Colonic mucosa (tissue), 4 donors: ENCODE measurements at regions not wholly inside any gene's neighbourhood (a gene's known extent, or its start where the extent isn't known, plus 50 kb on each side); places are given as distances from the start of the nearest gene placed in this dataset.
"Not testable (repeated sequence)": the region's sequence is repeated elsewhere in the genome, so short reads cannot be mapped to it uniquely, and the experiment has no call there.

Experiments used
- DNase-seq: peaks from one replicate; pipeline ENCODE4 v3.0.0-alpha.2; 2020
- H3K27ac ChIP-seq: fragments of 200-600 bp; one replicate; pipeline ENCODE4 v1.8.0; 2021
- H3K27me3 ChIP-seq: fragments of 200-600 bp; one replicate; pipeline ENCODE4 v1.8.0; 2021
- H3K36me3 ChIP-seq: fragments of 200-600 bp; one replicate; pipeline ENCODE4 v1.8.0; 2021
- H3K4me1 ChIP-seq: fragments of 200-600 bp; one replicate; pipeline ENCODE4 v1.8.0; 2021; ENCODE audit warnings: mild to moderate bottlenecking
- H3K4me3 ChIP-seq: fragments of 200-600 bp; one replicate; pipeline ENCODE4 v1.8.0; 2021
- H3K9ac ChIP-seq, 2 donors: one replicate each; pipeline ENCODE4 v1.7.0; 2013; ENCODE audit warnings: control low read depth in 2 of 2, low read depth in 2 of 2, low read length in 2 of 2
- H3K9me3 ChIP-seq: fragments of 200-600 bp; one replicate; pipeline ENCODE4 v1.8.0; 2021
- CTCF ChIP-seq: fragments of 200-600 bp; IDR thresholded peaks from one replicate; pipeline ENCODE4 v1.8.0; 2022; ENCODE audit warnings: antibody characterized with exemption, mild to moderate bottlenecking
- intact Hi-C: fragments of 100-400 bp; cut with DNase I; formaldehyde crosslinking; loops from one replicate; pipeline ENCODE4 v1.14.1; 2022
- donor health status: healthy.
- donor health status: DM: no; HTN: no; CAD: no.
- donor health status: DM: no; HTN: no; CAD: no.

- no peaks in the 10 kb centered on the region for H3K36me3 ChIP-seq
- no peaks in the 10 kb centered on the region for H3K9me3 ChIP-seq
- no peaks in the 10 kb centered on the region for H3K4me1 ChIP-seq
- no peak for TF ChIP-seq CTCF
- H3K27me3 ChIP-seq, result no peaks in the 10 kb centered on the region
- no peak overlapping the region for H3K4me3 ChIP-seq
- intact Hi-C loops, result no loop called here
- no peak overlapping the region for H3K27ac ChIP-seq
- no peak for DNase-seq
- no peak overlapping the region for H3K9ac ChIP-seq
Measured at GRCh38 chr14:105858676-105859025, 332.3 kb downstream of the TMEM121 start.

GRCh38 chr14:105859073-105859716, 332.8 kb downstream of the TMEM121 start:
- not testable (repeated sequence) for H3K27ac ChIP-seq

GRCh38 chr14:105859717-105860614, 333.6 kb downstream of the TMEM121 start:
- intact Hi-C loops, result no loop called here
- H3K27ac ChIP-seq, result no peak overlapping the region
- H3K4me1 ChIP-seq, result no peaks in the 10 kb centered on the region
- DNase-seq, result no peak
- H3K4me3 ChIP-seq, result no peak overlapping the region
- H3K9me3 ChIP-seq, result no peaks in the 10 kb centered on the region
- TF ChIP-seq CTCF, result no peak
- H3K36me3 ChIP-seq, result no peaks in the 10 kb centered on the region
- no peak overlapping the region for H3K9ac ChIP-seq
- H3K27me3 ChIP-seq, result no peaks in the 10 kb centered on the region

More at GRCh38 chr14:105859073-105859716, 332.8 kb downstream of the TMEM121 start:
- H3K4me3 ChIP-seq, H3K9ac ChIP-seq, H3K9me3 ChIP-seq, H3K4me1 ChIP-seq, H3K27me3 ChIP-seq, DNase-seq, H3K36me3 ChIP-seq, intact Hi-C loops: not testable (repeated sequence)

GRCh38 chr14:105860615-105861580, 334.5 kb downstream of the TMEM121 start:
- H3K27ac ChIP-seq, result no peak overlapping the region
- H3K4me1 ChIP-seq, result no peaks in the 10 kb centered on the region
- no peaks in the 10 kb centered on the region for H3K9me3 ChIP-seq
- H3K4me3 ChIP-seq, result no peak overlapping the region
- no peak for TF ChIP-seq CTCF
- intact Hi-C loops, result no loop called here
- no peak overlapping the region for H3K9ac ChIP-seq
- DNase-seq, result no peak
- no peaks in the 10 kb centered on the region for H3K27me3 ChIP-seq
- no peaks in the 10 kb centered on the region for H3K36me3 ChIP-seq

- no peaks in the 10 kb centered on the region for H3K27me3 ChIP-seq
- H3K27ac ChIP-seq, result no peak overlapping the region
- intact Hi-C loops, result no loop called here
- H3K4me3 ChIP-seq, result no peak overlapping the region
- no peak for TF ChIP-seq CTCF
- no peaks in the 10 kb centered on the region for H3K4me1 ChIP-seq
- no peaks in the 10 kb centered on the region for H3K36me3 ChIP-seq
- H3K9me3 ChIP-seq, result no peaks in the 10 kb centered on the region
- no peak for DNase-seq
- H3K9ac ChIP-seq, result no peak overlapping the region
Measured at GRCh38 chr14:105861985-105862465, 335.6 kb downstream of the TMEM121 start.
